Thyroid gland (tissue), 4 donors: ENCODE measurements at regions not wholly inside any gene's neighbourhood (a gene's known extent, or its start where the extent isn't known, plus 50 kb on each side); places are given as distances from the start of the nearest gene placed in this dataset.
"Not testable (repeated sequence)": the region's sequence is repeated elsewhere in the genome, so short reads cannot be mapped to it uniquely, and the experiment has no call there.

ENCODE experiments used
- POLR2A ChIP-seq, 2 donors: fragments of 450-650 bp; IDR thresholded peaks; one replicate each; pipeline ENCODE4 v1.6.1; 2017; ENCODE audit warnings: antibody characterized with exemption in 2 of 2, mild to moderate bottlenecking in 2 of 2, moderate library complexity in 1 of 2
- TF ChIP-seq, protein P1 (sequence below), 6 experiments: fragments of 200-600 bp in 3 of 6; fragments of 450-650 bp in 3 of 6; sonication (generic) in 3 of 6; IDR thresholded peaks; one replicate each; pipeline ENCODE4 v1.5.1; 2016 to 2019; ENCODE audit warnings: antibody characterized with exemption in 6 of 6, mild to moderate bottlenecking in 2 of 6, inconsistent platforms in 1 of 6, moderate library complexity in 1 of 6

DNA sequence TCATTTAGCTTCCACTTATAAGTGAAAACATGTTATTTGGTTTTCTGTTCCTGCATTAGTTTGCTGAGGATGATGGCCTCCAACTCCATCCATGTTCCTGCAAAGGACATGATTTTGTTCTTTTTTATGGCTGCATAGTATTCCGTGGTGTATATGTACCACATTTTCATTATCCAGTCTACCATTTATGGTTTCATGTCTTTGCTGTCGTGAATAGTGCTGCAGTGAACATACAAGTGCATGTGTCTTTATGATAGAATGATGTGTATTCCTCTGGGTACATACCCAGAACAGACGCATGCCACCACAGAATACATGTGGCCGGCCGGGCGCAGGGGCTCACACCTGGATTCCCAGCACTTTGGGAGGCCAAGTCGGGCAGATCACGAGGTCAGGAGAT lies 247.7 kb upstream of the SULF2 start:
- TF ChIP-seq, protein P1, sequence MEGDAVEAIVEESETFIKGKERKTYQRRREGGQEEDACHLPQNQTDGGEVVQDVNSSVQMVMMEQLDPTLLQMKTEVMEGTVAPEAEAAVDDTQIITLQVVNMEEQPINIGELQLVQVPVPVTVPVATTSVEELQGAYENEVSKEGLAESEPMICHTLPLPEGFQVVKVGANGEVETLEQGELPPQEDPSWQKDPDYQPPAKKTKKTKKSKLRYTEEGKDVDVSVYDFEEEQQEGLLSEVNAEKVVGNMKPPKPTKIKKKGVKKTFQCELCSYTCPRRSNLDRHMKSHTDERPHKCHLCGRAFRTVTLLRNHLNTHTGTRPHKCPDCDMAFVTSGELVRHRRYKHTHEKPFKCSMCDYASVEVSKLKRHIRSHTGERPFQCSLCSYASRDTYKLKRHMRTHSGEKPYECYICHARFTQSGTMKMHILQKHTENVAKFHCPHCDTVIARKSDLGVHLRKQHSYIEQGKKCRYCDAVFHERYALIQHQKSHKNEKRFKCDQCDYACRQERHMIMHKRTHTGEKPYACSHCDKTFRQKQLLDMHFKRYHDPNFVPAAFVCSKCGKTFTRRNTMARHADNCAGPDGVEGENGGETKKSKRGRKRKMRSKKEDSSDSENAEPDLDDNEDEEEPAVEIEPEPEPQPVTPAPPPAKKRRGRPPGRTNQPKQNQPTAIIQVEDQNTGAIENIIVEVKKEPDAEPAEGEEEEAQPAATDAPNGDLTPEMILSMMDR (IDR thresholded peaks at IDR 0.05): not testable (repeated sequence)
- not testable (repeated sequence) for TF ChIP-seq POLR2A (IDR thresholded peaks at IDR 0.05)
